ENCODE measurements at regions not wholly inside any gene's neighbourhood (a gene's known extent, or its start where the extent isn't known, plus 50 kb on each side); places are given as distances from the start of the nearest gene placed in this dataset.
"Not testable (repeated sequence)": the region's sequence is repeated elsewhere in the genome, so short reads cannot be mapped to it uniquely, and the experiment has no call there.

DNA sequence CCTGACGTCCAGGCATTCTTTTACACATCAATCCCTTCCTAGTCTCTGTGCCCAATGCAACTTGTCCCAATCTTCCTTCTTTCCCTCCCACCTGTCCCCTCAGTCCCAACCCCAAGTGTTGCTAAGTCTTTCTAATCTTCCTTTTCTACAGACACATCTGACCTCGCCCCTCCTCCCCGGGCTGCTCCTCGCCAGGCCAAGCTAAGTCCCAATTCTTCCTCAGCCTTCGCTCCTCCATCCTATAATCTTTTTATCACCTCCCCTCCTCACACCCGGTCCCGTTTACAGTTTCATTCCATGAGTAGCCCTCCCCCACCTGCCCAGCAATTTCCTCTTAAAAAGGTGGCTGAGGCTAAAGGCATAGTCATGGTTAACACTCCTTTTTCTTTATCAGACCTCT is 413.3 kb upstream of the ST8SIA4 start:
- not testable (repeated sequence) for DNase-seq

DNA sequence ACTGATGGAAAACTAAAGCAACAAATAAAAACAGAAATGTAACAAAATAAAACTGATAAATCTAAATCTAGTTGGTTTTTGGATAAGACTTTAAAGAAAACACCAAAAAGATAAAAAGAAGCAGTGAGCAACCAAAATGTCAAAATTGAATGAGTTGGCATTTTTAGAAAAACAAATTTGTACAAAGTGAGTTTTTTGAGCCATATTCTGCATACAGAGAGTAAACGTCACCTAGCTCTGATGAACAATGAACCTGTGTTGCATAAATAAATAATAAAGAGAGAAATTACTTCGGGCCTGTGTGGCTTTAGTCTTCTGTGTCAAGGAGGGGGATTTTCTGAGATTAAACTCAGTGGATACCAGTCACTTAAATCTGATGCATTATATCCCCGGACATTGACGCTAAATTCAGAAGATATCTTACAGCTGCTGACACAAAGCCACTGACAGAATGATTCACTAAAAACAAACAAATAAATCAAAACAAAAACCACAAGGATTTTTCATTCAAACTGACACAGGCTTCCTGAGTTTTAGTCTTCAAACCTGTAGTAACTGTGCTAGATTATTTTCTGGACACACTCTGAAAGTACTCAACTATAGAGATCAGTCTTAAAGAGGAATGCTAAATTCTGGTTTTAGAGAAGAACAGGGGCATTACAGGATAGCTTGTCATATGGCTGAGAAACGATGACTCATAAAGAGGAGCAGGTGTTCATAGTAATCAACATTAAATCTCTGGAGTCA is 403.5 kb upstream of the ST8SIA4 start:
- no peak for DNase-seq

DNA sequence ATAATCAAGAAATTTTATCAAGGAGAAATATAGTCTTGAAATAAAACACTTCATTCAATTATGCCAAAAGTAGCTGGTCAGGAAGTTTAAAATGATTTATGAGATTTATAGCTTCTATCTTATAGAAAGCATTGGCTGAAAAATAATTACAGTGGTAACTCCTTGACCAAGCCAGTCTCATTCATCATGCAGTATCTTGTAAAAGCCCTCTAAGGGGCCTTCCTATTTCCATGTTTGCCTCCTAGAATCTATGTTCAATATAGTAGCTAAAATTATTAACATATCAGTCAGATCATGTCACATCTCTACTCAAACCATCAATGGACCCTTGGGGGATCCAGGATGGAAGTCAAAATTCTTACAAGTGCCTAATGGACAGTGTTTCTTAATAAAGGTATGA is 393.4 kb upstream of the ST8SIA4 start:
- no peak for DNase-seq

DNA sequence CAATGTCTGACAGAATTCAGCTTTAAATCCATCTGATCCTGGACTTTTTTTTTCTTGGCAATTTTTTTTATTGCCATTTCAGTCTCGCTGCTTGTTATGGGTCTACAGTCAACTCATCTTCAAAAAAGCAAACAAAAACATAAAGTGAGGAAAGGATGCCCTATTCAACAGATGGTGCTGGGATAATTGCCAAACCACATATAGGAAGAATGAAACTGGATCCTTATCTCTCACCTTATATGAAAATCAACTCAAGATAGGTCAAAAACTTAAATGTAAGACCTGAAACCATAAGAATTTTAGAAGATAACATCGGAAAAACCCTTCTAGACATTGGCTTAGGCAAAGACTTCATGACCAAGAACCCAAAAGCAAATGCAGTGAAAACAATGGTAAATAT is 389.1 kb upstream of the ST8SIA4 start:
- DNase-seq = no peak

DNA sequence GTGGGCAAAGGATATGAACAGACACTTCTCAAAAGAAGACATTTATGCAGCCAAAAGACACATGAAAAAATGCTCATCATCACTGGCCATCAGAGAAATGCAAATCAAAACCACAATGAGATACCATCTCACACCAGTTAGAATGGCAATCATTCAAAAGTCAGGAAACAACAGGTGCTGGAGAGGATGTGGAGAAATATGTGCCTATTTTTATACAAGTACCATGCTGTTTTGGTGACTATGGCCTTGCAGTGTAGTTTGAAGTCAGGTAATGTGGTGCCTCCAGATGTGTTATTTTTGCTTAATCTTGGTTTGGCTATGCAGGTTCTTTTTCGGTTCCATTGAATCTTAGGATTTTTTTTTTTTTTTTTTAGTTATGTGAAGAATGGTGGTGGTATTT is 387.7 kb upstream of the ST8SIA4 start:
- not testable (repeated sequence) for DNase-seq

DNA sequence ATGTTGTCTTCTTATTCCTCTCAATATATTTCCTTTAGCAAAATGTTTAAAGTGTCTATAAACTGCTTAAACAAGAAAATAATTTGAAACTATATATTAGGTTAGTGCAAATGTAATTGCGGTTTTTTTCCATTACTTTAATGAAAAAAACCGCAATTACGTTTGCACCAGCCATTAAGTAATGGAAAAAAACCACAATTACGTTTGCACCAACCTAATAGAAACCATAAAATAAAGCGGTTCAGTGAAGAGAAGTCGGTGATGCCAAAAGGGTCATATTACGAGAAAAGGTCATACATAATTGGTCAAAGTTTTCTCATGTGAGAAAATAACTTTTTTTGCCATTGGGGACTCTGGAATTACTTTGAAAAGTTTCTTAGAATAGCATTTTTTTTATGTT is 385.6 kb upstream of the ST8SIA4 start:
- no peak for DNase-seq

DNA sequence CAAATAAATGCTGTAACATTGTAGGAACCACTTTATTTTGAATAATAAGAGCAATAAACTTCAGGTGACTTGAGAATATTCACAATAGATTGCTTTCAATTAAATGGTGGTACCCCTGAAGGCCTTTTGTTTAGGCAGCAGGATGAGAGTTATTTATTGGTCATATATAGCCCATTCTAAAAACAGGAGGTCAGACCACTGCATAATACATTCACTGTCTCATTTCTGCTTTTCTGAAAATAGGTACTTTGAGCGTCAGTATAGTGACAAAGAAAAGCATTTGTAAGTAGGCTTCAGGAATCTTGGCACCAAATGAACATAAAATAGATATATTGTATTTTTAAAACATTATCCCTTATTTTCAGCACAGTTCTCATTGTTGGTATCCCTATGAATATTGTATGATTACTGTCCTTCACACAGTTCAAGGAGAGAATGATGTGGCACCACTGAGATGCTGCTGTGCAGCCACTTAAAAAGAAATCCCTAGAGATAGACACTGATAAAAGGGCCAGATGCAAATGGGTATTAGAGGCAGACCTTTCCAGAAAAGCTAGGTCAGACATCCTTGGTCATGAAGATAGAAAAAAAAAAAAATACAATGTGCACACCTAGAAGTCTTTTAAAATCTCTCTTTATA is 381.8 kb upstream of the ST8SIA4 start:
- no peak for DNase-seq

DNA sequence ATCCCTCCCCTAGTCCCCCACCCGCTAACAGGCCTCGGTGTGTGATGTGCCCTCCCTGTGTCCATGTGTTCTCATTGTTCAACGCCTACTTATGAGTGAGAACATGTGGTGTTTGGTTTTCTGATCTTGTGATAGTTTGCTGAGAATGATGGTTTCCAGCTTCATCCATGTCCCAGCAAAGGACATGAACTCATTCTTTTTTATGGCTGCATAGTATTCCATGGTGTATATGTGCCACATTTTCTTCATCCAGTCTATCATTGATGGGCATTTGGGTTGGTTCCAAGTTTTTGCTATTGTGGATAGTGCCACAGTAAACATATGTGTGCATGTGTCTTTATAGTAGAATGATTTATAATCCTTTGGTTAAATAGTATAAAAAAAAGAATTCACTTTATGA is 380.9 kb upstream of the ST8SIA4 start:
- not testable (repeated sequence) for DNase-seq

DNA sequence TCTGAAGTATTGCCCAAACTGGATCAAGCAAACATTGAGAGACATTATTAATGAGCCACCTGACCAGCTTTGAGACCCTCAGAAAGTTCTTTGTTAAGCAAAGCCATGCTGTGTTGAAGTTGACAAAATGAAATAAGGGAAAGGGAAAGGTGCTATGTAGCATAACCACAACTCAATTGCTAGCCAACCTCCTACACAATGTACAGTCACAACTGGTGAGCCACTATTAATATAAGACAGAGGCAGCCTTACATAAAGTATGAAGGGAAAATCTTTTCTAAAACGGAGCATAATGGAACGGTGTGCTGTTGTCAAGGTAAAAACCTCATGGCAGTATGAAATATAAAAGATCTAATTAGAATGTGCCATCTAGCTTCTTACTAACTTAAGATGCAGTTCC is 375.8 kb upstream of the ST8SIA4 start:
- DNase-seq = no peak

DNA sequence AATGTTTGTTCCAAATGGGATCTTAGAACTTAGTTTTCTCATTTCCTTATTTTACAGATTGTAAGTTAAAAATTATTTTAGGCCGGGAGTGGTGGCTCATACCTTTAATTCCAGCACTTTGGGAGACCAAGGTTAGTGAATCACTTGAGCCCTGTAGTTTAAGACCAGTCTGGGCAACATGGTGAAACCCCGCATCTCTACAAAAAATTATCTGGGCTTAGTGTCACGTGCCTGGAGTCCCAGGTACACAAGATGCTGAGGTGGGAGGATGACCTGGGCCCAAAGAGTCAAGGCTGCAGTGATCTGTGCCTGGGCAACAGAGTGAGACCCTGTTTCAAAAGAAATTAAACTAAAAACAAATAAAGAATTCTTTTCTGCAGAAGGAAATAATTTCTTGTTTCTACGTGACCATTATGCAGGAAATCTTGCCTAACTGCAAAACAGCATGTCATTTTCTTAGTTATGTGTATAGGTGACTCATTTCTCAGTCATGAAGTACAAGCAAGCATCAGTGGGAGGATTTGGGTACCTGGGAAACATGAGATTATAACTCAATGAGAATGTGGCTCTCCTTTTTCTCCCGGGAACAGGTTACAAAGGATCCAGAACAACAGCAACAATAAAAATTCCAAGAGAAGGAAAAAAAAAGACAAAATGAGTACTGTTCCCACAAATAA is 375.1 kb upstream of the ST8SIA4 start:
- DNase-seq = no peak

DNA sequence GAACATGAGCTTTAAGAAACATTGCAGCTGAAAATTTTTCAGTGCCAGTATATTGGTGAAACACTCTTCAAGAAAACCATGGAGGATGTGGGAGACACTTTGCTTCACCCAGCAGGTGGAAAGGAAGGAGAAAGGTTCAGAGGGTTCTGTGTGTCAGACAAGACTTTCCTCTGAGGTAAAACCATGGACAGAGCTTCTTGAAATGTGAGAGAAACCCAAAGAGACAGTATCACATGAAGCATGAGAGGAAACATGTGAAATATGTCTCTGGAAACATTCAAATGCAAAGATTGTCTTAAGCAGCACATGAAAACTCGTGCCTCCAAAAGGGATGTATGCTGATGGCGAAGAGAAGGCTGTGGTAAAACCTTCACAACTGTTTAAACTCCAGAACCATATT is 368.9 kb upstream of the ST8SIA4 start:
- no peak for DNase-seq

DNA sequence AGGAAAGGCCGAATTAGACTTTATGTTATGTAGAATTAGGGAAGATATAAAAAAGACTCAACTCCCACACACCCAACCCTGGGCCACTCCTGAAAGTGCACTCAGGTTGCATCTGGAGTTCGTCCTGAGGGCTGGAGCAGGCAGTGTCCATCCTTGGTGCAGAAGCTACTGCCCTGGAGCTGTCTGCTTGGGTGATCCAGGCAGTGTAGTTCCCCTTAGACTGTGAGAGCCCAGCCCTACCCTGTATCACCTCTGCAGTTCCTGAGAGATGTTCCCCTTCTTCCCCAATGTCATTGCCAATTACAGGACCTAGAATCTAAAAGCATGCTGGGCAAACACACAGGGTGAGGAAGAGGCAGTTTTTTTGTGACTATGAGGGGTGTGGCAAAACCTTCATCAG is 368.3 kb upstream of the ST8SIA4 start:
- no peak for DNase-seq

DNA sequence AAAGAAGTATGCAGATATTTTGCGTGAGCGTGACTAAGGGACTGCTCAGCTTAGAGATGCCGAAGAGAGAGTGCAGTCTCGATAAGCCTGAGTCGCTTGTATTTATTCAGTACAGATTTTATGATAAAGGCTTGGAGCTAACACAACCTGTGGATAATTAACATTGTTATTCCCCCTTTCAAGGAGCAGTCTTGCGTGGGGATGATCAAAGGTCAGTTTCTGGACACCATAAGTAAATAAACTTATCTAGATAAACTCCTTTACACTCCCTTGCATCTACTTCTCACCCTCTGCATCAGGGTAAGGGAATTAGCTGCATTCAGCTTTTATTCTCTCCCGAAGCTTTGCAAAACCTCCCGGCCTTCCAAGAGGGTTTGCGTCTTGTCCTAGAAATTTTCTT is 357.8 kb upstream of the ST8SIA4 start:
- DNase-seq = no peak

DNA sequence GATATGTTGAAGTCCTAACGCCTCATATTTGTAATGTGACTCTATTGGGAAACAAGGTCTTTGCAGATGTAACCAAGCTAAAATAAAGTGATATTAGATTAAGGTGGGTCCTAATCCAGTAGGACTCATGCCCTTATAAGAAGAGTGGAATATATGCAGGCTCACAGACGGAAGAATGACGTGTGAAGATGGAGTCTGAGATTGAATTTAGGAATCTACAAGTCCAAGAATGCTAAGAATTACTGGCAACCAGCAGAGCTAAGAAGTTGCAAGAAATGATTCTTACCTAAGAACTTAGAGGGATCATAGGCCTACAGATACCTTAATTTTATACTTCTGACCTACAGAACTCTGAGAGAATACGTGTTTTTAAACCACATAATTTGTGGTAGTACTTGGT is 350.0 kb upstream of the ST8SIA4 start:
- DNase-seq = no peak

DNA sequence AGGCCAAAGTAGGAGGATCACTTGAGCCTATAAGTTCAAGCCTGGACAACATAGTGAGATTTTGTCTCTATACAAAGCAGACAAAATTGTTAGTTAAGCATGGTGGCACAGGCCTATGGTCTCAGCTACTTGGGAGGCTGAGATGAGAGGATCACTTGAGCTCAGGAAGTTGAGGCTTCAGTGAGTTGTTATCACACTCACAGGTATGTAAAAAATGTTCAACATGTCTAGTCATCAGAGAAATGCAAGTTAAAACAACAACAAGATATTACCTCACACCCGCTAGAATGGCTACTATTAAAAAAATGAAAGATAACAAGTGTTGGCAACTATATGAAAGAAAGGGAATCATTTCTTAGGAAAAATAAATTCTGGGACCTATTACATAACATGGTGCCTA is 341.5 kb upstream of the ST8SIA4 start:
- DNase-seq = no peak

DNA sequence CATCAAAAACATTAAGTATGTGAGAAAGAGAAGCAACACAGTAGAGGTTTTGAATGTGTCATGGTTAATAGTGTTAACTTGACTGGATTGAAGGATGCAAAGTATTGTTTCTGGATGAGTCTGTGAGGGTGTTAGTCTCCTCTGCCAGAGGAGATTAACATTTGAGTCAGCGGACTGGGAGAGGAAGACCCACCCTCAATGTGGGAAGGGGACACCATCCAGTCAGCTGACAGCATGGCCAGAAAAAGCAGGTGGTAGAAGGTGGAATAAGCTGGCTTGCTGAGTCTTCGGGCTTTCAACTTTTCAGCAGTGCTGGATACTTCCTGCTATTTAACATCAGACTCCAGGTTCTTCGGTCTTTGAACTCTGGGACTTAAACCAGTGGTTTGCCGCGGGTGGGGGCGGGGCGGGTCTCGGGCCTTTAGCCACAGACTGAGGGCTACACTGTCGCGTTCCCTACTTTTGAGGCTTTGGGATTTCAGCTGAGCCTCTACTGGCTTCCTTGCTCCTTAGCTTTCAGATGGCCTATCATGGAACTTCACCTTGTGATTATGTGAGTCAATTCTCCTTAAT is 309.9 kb upstream of the ST8SIA4 start:
- DNase-seq = no peak

DNA sequence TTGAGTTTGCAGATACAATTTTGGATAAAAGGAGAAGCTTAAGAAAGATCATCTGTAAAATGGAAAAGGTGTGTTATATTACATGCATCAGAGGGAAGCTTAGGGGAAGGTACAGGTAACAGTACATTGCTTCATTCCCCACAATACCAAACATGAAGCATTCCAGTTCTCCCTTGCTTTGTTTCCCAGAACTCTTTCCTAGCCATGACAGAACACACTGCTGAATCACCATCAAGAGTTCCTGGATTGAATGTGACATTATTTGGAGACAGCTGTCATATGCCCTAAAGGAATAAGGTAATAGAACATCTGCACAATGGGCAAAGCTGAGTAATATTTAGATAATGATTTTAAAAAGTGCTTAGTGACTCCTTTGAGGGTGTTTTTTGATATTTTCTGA is 303.5 kb upstream of the ST8SIA4 start:
- no peak for DNase-seq

DNA sequence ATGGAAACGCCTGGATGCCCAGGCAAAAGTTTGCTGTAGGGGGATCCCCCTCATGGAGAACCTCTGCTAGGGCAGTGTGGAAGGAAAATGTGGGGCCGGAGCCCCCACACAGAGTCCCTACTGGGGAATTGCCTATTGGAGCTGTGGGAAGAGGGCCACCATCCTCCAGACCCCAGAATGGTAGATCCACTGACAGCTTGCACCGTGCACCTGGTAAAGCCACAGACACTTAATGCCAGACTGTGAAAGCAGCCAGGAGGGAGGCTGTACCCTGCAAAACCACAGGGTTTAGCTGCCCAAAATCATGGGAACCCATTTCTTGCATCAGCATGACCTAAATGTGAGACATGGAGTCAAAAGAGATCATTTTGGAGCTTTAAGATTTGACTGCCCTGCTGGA is 302.0 kb upstream of the ST8SIA4 start:
- not testable (repeated sequence) for DNase-seq

DNA sequence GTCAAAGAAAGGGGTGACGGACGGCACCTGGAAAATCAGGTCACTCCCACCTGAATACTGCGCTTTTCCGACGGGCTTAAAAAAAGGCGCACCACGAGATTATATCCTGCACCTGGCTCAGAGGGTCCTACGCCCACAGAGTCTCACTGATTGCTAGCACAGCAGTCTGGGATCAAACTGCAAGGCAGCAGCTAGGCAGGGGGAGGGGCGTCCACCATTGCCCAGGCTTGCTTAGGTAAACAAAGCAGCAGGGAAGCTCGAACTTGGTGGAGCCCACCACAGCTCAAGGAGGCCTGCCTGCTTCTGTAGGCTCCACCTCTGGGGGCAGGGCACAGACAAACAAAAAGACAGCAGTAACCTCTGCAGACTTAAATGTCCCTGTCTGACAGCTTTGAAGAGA is 277.3 kb upstream of the ST8SIA4 start:
- not testable (repeated sequence) for DNase-seq

DNA sequence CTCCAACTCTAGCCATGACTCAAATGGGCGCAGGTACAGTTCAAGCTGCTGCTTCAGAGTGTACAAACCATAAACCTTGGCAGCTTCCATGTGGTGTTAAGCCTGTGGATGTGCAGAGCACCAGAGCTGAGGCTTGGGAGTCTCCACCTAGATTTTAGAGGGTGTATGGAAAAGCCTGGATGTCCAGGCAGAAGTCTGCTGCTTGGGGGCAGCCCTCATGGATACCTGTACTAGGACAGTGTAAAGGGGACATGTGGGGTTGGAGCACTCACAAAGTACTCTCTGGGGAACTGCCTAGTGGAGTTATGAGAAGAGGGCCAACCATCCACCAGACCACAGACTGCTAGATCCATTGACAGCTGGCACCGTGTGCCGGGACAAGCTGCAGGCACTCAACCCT is 273.5 kb upstream of the ST8SIA4 start:
- DNase-seq = no peak

DNA sequence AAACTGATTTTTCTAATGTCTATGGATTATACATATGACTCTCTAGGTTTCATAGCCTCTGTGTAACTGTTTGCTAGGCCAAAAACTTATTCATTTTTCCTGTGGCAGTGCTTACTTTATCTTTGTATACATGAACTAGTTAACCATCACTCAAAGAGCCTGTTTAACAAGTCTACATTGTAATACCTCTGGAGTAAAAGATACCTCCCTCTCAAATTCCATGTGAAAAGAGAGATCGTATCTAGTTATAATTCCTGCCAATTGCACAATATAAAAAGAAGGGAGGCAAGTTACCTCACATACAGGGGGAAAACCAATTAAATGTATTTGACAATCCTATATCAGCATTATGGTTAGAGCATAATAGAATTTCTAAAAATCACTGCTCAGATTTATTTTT is 271.9 kb upstream of the ST8SIA4 start:
- DNase-seq = no peak

DNA sequence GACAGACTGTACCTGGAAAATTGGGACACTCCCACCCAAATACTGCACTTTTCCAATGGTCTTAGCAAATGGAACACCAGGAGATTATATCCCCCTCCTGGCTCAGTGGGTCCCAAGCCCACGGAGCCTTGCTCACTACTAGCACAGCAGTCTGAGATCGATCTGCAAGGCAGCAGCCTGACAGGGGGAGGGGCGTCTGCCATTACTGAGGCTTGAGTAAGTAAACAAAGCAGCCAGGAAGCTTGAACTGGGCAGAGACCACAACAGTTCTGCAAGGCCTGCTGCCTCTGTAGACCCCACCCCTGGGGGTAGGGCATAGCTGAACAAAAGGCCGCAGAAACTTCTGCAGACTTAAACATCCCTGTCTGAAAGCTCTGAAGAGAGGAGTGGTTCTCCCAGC is 260.0 kb upstream of the ST8SIA4 start:
- no peak for DNase-seq

DNA sequence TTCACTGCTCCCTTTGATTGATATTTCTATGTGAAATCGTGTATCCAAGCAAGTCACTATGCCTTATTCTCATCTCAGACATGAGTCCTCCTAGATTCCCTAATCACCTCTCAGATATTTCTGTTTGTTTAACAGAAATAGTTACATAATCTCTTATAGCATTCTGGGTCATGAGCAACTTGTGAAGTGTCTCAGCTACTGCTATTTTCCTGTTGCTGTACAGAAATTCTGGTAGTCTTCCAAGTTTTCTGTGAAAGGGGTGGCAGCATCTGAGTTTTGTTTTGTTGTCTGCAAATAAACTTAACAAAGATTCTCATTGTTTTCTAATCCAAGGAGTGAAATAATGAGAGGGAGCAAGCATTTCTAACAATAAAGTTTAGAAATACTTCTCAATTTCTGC is 256.9 kb upstream of the ST8SIA4 start:
- DNase-seq = no peak

DNA sequence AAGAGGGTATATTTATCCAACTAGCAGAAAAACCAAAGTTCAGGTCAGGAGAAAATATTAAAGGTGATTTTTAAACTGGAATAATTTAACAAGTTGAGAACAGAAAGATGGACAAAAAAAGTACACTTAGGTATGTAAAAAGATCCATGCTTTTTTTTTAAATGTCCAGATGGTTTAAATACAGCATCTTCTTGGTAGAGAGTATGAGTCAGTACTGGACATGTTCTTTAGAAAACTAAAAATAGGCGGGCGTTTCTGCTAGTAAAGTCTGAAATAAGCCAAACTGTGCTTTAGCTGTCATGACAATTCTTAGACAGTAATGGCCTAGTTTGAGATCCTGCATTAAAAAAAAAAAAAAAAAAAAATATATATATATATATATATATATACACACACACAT is 255.9 kb upstream of the ST8SIA4 start:
- DNase-seq = no peak

All from activated CD4-positive, alpha-beta T cell treated with anti-CD3 and anti-CD28 coated beads, Interleukin-10, Interleukin-2, amounts not matched to agents 100 ng/mL and 50 ng/mL, durations not matched to agents 16 hours and 8 hours (primary cell).